GM23338 (cell line): ENCODE measurements at regions not wholly inside any gene's neighbourhood (a gene's known extent, or its start where the extent isn't known, plus 50 kb on each side); places are given as distances from the start of the nearest gene placed in this dataset.

Experiments
- POLR2AphosphoS5 ChIP-seq: IDR thresholded peaks from 2 replicates; pipeline ENCODE4 v1.6.1; 2016; ENCODE audit warnings: antibody characterized with exemption, low read depth
- TF ChIP-seq, protein P1 (sequence below), 2 experiments: fragments of 200-600 bp in 1 of 2; sonication (generic) in 1 of 2; conservative IDR thresholded peaks; 2 replicates each; pipeline versions ENCODE4 v1.5.1 to v1.6.1; 2016 to 2017; ENCODE audit warnings: antibody characterized with exemption in 2 of 2, low read depth in 2 of 2, mild to moderate bottlenecking in 2 of 2, moderate library complexity in 1 of 2

DNA sequence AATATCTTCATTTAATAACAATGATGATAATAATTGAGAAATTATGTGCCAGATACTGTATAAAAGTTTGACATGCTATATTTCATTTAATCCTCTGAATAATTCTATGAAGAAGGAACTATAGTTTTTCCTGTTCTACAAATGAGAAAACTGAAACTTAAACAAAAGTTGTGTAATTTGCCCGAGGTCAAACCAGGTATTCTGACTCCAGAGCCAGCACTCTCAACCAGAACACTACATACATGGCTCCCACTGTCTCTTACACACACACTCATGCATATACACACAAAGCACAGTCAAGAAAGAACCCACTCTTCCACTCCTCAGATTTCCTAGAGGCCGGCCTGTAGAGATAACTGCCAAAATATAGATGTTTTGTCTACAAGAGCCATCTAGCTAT is 374.0 kb upstream of the EMCN start:
- TF ChIP-seq, protein P1, sequence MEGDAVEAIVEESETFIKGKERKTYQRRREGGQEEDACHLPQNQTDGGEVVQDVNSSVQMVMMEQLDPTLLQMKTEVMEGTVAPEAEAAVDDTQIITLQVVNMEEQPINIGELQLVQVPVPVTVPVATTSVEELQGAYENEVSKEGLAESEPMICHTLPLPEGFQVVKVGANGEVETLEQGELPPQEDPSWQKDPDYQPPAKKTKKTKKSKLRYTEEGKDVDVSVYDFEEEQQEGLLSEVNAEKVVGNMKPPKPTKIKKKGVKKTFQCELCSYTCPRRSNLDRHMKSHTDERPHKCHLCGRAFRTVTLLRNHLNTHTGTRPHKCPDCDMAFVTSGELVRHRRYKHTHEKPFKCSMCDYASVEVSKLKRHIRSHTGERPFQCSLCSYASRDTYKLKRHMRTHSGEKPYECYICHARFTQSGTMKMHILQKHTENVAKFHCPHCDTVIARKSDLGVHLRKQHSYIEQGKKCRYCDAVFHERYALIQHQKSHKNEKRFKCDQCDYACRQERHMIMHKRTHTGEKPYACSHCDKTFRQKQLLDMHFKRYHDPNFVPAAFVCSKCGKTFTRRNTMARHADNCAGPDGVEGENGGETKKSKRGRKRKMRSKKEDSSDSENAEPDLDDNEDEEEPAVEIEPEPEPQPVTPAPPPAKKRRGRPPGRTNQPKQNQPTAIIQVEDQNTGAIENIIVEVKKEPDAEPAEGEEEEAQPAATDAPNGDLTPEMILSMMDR (conservative IDR thresholded peaks at IDR 0.05; ENCODE audit: low read depth in 2 of 2): no peak
- TF ChIP-seq POLR2AphosphoS5: no peak
